Epithelial cell of proximal tubule (primary cell): ENCODE measurements at regions not wholly inside any gene's neighbourhood (a gene's known extent, or its start where the extent isn't known, plus 50 kb on each side); places are given as distances from the start of the nearest gene placed in this dataset.

Source experiments
- DNase-seq: peaks from one replicate; pipeline ENCODE4 v3.0.0-alpha.2; 2011; ENCODE audit warnings: low read depth
- H3K4me3 ChIP-seq: 2 replicates; pipeline ENCODE4 v1.5.1; 2011; ENCODE audit warnings: low read depth, mild to moderate bottlenecking, low read length
- TF ChIP-seq, protein P1 (sequence below): conservative IDR thresholded peaks from 2 replicates; pipeline ENCODE4 v1.5.1; 2012; ENCODE audit warnings: low read depth, mild to moderate bottlenecking, low read length

DNA sequence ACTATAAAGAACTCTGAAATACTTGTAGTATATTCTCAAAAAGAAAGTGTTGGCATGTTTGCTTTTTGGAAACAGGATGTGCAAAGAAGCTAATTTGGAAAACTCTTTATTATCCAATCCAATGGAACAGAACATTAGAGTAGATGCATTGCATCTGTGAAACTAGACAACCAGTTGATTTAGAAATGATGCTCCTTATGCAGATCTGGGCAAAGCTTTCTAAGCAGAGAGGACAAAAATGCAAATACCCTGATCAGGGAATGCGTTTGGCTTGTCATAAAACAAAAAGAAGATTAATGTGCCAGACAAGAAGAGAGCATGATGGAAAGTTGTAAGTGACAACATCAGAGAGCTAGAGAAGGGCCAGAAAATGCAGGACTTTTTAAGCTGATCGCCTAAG, 142.3 kb downstream of the RCHY1 start:
- TF ChIP-seq, protein P1, sequence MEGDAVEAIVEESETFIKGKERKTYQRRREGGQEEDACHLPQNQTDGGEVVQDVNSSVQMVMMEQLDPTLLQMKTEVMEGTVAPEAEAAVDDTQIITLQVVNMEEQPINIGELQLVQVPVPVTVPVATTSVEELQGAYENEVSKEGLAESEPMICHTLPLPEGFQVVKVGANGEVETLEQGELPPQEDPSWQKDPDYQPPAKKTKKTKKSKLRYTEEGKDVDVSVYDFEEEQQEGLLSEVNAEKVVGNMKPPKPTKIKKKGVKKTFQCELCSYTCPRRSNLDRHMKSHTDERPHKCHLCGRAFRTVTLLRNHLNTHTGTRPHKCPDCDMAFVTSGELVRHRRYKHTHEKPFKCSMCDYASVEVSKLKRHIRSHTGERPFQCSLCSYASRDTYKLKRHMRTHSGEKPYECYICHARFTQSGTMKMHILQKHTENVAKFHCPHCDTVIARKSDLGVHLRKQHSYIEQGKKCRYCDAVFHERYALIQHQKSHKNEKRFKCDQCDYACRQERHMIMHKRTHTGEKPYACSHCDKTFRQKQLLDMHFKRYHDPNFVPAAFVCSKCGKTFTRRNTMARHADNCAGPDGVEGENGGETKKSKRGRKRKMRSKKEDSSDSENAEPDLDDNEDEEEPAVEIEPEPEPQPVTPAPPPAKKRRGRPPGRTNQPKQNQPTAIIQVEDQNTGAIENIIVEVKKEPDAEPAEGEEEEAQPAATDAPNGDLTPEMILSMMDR = no peak
- no peak for DNase-seq
- H3K4me3 ChIP-seq = no peak overlapping the region

- DNase-seq = no peak
- H3K4me3 ChIP-seq = no peak overlapping the region
These were observed 143.6 kb downstream of the RCHY1 start for GRCh38 chr4:75370576-75370975.

DNA sequence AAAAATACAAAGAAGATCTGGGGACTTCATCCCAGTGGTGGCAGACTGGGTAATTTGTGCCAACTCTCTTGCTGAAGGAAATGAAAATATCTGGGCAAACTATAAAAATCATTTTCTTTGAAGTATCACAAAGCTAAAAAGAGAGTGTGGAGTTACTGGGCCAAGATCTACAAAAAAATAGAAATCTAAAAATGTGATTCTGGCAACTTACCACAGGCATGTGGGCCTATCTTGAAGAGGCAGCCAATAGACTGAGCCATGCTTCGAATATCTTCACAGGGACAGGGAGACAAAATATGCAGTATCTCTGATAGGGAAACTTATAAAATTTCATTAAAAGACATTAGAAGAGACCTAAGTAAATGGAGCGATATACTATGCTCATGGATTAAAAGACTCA, 168.8 kb downstream of the RCHY1 start:
- TF ChIP-seq, protein P1 = no peak
- DNase-seq = no peak
- H3K4me3 ChIP-seq = no peak overlapping the region

More at GRCh38 chr4:75370576-75370975, 143.6 kb downstream of the RCHY1 start:
- TF ChIP-seq, protein P1 = no peak

GRCh38 chr4:75344915-75345314, 169.3 kb downstream of the RCHY1 start:
- no peak overlapping the region for H3K4me3 ChIP-seq
- no peak for DNase-seq
- TF ChIP-seq, protein P1 = no peak

GRCh38 chr4:75343333-75343732, 170.9 kb downstream of the RCHY1 start:
- TF ChIP-seq, protein P1 = no peak
- no peak for DNase-seq
- H3K4me3 ChIP-seq = no peak overlapping the region

GRCh38 chr4:75340561-75340960, 173.6 kb downstream of the RCHY1 start:
- DNase-seq = no peak
- TF ChIP-seq, protein P1 = no peak
- H3K4me3 ChIP-seq = no peak overlapping the region

DNA sequence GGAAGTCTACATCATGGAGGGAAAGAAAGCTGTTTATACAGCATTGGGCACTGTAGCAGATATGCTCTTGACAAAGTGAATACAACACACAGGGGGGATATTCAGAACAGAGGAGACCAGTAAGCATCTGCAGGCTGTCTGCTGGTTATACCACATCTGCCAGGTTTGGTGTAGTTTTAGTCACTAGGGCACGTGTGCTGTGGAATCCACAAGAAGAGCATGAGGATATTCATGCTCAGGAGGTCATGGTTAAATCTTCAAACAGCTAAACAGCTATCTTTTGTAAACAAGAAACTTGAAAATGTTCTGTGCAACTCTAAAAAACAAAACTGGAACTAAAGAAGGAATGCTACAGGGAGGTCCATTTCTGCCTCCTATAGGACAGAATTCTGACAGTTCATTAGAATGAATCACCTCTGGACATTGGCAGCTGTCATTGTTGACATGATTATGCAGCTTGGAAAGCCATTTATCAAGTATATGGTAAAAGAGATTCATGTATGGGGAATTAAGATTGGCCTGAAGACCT, 175.8 kb downstream of the RCHY1 start:
- TF ChIP-seq, protein P1 = no peak
- H3K4me3 ChIP-seq = no peak overlapping the region
- no peak for DNase-seq
